ENCODE measurements at regions not wholly inside any gene's neighbourhood (a gene's known extent, or its start where the extent isn't known, plus 50 kb on each side); places are given as distances from the start of the nearest gene placed in this dataset.
A peak's percentile ranks its signal among the peaks of the same experiment; 100 is the strongest.
"Not testable (repeated sequence)": the region's sequence is repeated elsewhere in the genome, so short reads cannot be mapped to it uniquely, and the experiment has no call there.

- DNase-seq (ENCODE audit: low spot score in 2 of 2) (no peak), FAIRE-seq (no peak)
These were observed 485.9 kb upstream of the C9orf72 start for GRCh38 chr9:28059192-28059591.

GRCh38 chr9:28064241-28064815 is 491.0 kb upstream of the C9orf72 start:
- no peak for FAIRE-seq
- DNase-seq (ENCODE audit: low spot score in 2 of 2): no peak

- DNase-seq (ENCODE audit: low spot score in 2 of 2) (peak in 1 of 2 donors; percentile 1), FAIRE-seq (peak; percentile 80)
These were observed 500.0 kb upstream of the C9orf72 start for GRCh38 chr9:28073270-28073669.

- FAIRE-seq (no peak), DNase-seq (ENCODE audit: low spot score in 2 of 2) (no peak)
These were observed 506.4 kb upstream of the C9orf72 start for GRCh38 chr9:28079677-28080076.

- DNase-seq (ENCODE audit: low spot score in 2 of 2) (no peak), FAIRE-seq (no peak)
These were observed 509.4 kb upstream of the C9orf72 start for GRCh38 chr9:28082671-28083070.

- no peak for DNase-seq (ENCODE audit: low spot score in 2 of 2)
- no peak for FAIRE-seq
These were observed 513.6 kb upstream of the C9orf72 start for GRCh38 chr9:28086881-28087280.

GRCh38 chr9:28092981-28093936 is 520.0 kb upstream of the C9orf72 start:
- FAIRE-seq: no peak
- DNase-seq (ENCODE audit: low spot score in 2 of 2): no peak

- no peak for DNase-seq (ENCODE audit: low spot score in 2 of 2)
- no peak for FAIRE-seq
These were observed 528.2 kb upstream of the C9orf72 start for GRCh38 chr9:28101509-28101908.

- no peak for FAIRE-seq
- DNase-seq (ENCODE audit: low spot score in 2 of 2): no peak
These were observed 531.7 kb upstream of the C9orf72 start for GRCh38 chr9:28105001-28105400.

- FAIRE-seq (no peak), DNase-seq (ENCODE audit: low spot score in 2 of 2) (no peak)
These were observed 546.9 kb upstream of the C9orf72 start for GRCh38 chr9:28120184-28120583.

- DNase-seq (ENCODE audit: low spot score in 2 of 2) (no peak), FAIRE-seq (no peak)
These were observed 547.3 kb upstream of the C9orf72 start for GRCh38 chr9:28120626-28121025.

- FAIRE-seq: no peak
- no peak for DNase-seq (ENCODE audit: low spot score in 2 of 2)
These were observed 548.1 kb upstream of the C9orf72 start for GRCh38 chr9:28121366-28121765.

- FAIRE-seq: no peak
- DNase-seq (ENCODE audit: low spot score in 2 of 2): no peak
These were observed 551.6 kb upstream of the C9orf72 start for GRCh38 chr9:28124917-28125316.

- DNase-seq (ENCODE audit: low spot score in 2 of 2): no peak
- FAIRE-seq: no peak
These were observed 553.8 kb upstream of the C9orf72 start for GRCh38 chr9:28127101-28127500.

- DNase-seq (ENCODE audit: low spot score in 2 of 2) (no peak), FAIRE-seq (no peak)
These were observed 561.2 kb upstream of the C9orf72 start for GRCh38 chr9:28134446-28134976.

GRCh38 chr9:28135549-28135948 is 562.3 kb upstream of the C9orf72 start:
- DNase-seq (ENCODE audit: low spot score in 2 of 2) (no peak), FAIRE-seq (no peak)

GRCh38 chr9:28136113-28136512 is 562.8 kb upstream of the C9orf72 start:
- DNase-seq (ENCODE audit: low spot score in 2 of 2) (no peak), FAIRE-seq (no peak)

- not testable (repeated sequence) for FAIRE-seq; DNase-seq (ENCODE audit: low spot score in 2 of 2)
These were observed 574.1 kb upstream of the C9orf72 start for GRCh38 chr9:28147430-28147829.

GRCh38 chr9:28147923-28148597 is 574.8 kb upstream of the C9orf72 start:
- DNase-seq (ENCODE audit: low spot score in 2 of 2); FAIRE-seq: not testable (repeated sequence)

GRCh38 chr9:28149361-28150050 is 576.2 kb upstream of the C9orf72 start:
- not testable (repeated sequence) for FAIRE-seq; DNase-seq (ENCODE audit: low spot score in 2 of 2)

Measured in frontal cortex (tissue), 3 donors.